ENCODE measurements at regions not wholly inside any gene's neighbourhood (a gene's known extent, or its start where the extent isn't known, plus 50 kb on each side); places are given as distances from the start of the nearest gene placed in this dataset.

DNA sequence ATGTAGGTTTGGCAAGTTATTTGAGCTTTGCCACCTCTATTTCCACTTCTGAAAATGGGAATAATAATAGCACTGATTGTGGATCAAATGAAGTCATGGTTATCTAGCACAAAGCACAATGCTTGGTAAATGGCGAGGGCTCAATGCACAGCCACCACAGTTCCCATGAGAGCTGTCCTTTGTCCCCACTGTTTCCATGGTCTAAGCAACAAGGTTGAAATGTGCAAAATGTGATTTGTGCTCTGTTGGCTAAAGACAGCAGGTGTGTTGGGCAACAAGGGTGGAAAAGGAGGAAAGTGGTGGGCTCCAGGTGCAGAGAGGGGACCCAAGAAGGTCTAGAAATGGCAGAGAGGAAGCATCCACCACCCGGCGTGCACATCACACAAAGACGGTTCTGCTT, 200.5 kb downstream of the TRIM29 start:
- Mint-ChIP-seq H3K27me3 (ENCODE audit: insufficient read depth, low read depth, poor library complexity) (peaks cover 9% of the 10 kb centered on the region), H3K9me3 (no peaks in the 10 kb centered on the region), H3K27ac (no peak overlapping the region), H3K36me3 (ENCODE audit: low read depth) (no peaks in the 10 kb centered on the region), H3K4me3 (no peak overlapping the region), H3K4me1 (peaks cover 37% of the 10 kb centered on the region)
- Histone ChIP-seq H3K79me2 (replicated peaks; ENCODE audit: insufficient read depth) (no peaks in the 10 kb centered on the region), H3F3A (replicated peaks; ENCODE audit: low read depth) (no peaks in the 10 kb centered on the region), H3K27me3 (ENCODE audit: insufficient read depth) (no peaks in the 10 kb centered on the region), H3K4me2 (no peak overlapping the region), H3K9me2 (ENCODE audit: insufficient read depth) (peaks cover 3% of the 10 kb centered on the region), H3K4me1 (ENCODE audit: insufficient read depth) (peaks cover 29% of the 10 kb centered on the region), H3K36me3 (ENCODE audit: insufficient read depth) (no peaks in the 10 kb centered on the region), H3K27ac (ENCODE audit: low read depth) (no peak overlapping the region), H2AFZ (0 out of 2 replicates have a peak overlapping the region, but pooled peaks have one; percentile 2), H3K4me3 (no peak overlapping the region), H4K20me1 (replicated peaks; ENCODE audit: insufficient read depth) (no peaks in the 10 kb centered on the region)
- no peak for ATAC-seq
- DNase-seq (ENCODE audit: low spot score), result no peak
- TF ChIP-seq, protein P1, sequence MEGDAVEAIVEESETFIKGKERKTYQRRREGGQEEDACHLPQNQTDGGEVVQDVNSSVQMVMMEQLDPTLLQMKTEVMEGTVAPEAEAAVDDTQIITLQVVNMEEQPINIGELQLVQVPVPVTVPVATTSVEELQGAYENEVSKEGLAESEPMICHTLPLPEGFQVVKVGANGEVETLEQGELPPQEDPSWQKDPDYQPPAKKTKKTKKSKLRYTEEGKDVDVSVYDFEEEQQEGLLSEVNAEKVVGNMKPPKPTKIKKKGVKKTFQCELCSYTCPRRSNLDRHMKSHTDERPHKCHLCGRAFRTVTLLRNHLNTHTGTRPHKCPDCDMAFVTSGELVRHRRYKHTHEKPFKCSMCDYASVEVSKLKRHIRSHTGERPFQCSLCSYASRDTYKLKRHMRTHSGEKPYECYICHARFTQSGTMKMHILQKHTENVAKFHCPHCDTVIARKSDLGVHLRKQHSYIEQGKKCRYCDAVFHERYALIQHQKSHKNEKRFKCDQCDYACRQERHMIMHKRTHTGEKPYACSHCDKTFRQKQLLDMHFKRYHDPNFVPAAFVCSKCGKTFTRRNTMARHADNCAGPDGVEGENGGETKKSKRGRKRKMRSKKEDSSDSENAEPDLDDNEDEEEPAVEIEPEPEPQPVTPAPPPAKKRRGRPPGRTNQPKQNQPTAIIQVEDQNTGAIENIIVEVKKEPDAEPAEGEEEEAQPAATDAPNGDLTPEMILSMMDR (conservative IDR thresholded peaks at IDR 0.05; ENCODE audit: low read depth in 2 of 2), result no peak
- TF ChIP-seq, protein P2, sequence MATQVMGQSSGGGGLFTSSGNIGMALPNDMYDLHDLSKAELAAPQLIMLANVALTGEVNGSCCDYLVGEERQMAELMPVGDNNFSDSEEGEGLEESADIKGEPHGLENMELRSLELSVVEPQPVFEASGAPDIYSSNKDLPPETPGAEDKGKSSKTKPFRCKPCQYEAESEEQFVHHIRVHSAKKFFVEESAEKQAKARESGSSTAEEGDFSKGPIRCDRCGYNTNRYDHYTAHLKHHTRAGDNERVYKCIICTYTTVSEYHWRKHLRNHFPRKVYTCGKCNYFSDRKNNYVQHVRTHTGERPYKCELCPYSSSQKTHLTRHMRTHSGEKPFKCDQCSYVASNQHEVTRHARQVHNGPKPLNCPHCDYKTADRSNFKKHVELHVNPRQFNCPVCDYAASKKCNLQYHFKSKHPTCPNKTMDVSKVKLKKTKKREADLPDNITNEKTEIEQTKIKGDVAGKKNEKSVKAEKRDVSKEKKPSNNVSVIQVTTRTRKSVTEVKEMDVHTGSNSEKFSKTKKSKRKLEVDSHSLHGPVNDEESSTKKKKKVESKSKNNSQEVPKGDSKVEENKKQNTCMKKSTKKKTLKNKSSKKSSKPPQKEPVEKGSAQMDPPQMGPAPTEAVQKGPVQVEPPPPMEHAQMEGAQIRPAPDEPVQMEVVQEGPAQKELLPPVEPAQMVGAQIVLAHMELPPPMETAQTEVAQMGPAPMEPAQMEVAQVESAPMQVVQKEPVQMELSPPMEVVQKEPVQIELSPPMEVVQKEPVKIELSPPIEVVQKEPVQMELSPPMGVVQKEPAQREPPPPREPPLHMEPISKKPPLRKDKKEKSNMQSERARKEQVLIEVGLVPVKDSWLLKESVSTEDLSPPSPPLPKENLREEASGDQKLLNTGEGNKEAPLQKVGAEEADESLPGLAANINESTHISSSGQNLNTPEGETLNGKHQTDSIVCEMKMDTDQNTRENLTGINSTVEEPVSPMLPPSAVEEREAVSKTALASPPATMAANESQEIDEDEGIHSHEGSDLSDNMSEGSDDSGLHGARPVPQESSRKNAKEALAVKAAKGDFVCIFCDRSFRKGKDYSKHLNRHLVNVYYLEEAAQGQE (IDR thresholded peaks at IDR 0.05; ENCODE audit: unreplicated experiment), result no peak
- TF ChIP-seq JUNB (IDR thresholded peaks at IDR 0.05; ENCODE audit: unreplicated experiment) (no peak), ZNF114 (CRISPR knock-in tag; IDR thresholded peaks at IDR 0.05) (no peak), POLR2AphosphoS5 (IDR thresholded peaks at IDR 0.05; ENCODE audit: low read depth) (no peak), STAT1 (IDR thresholded peaks at IDR 0.05; ENCODE audit: unreplicated experiment) (no peak), NANOG (IDR thresholded peaks at IDR 0.05; ENCODE audit: borderline replicate concordance) (no peak), EZH2phosphoT487 (IDR thresholded peaks at IDR 0.05; ENCODE audit: unreplicated experiment) (no peak)
- TF ChIP-seq, protein P3, sequence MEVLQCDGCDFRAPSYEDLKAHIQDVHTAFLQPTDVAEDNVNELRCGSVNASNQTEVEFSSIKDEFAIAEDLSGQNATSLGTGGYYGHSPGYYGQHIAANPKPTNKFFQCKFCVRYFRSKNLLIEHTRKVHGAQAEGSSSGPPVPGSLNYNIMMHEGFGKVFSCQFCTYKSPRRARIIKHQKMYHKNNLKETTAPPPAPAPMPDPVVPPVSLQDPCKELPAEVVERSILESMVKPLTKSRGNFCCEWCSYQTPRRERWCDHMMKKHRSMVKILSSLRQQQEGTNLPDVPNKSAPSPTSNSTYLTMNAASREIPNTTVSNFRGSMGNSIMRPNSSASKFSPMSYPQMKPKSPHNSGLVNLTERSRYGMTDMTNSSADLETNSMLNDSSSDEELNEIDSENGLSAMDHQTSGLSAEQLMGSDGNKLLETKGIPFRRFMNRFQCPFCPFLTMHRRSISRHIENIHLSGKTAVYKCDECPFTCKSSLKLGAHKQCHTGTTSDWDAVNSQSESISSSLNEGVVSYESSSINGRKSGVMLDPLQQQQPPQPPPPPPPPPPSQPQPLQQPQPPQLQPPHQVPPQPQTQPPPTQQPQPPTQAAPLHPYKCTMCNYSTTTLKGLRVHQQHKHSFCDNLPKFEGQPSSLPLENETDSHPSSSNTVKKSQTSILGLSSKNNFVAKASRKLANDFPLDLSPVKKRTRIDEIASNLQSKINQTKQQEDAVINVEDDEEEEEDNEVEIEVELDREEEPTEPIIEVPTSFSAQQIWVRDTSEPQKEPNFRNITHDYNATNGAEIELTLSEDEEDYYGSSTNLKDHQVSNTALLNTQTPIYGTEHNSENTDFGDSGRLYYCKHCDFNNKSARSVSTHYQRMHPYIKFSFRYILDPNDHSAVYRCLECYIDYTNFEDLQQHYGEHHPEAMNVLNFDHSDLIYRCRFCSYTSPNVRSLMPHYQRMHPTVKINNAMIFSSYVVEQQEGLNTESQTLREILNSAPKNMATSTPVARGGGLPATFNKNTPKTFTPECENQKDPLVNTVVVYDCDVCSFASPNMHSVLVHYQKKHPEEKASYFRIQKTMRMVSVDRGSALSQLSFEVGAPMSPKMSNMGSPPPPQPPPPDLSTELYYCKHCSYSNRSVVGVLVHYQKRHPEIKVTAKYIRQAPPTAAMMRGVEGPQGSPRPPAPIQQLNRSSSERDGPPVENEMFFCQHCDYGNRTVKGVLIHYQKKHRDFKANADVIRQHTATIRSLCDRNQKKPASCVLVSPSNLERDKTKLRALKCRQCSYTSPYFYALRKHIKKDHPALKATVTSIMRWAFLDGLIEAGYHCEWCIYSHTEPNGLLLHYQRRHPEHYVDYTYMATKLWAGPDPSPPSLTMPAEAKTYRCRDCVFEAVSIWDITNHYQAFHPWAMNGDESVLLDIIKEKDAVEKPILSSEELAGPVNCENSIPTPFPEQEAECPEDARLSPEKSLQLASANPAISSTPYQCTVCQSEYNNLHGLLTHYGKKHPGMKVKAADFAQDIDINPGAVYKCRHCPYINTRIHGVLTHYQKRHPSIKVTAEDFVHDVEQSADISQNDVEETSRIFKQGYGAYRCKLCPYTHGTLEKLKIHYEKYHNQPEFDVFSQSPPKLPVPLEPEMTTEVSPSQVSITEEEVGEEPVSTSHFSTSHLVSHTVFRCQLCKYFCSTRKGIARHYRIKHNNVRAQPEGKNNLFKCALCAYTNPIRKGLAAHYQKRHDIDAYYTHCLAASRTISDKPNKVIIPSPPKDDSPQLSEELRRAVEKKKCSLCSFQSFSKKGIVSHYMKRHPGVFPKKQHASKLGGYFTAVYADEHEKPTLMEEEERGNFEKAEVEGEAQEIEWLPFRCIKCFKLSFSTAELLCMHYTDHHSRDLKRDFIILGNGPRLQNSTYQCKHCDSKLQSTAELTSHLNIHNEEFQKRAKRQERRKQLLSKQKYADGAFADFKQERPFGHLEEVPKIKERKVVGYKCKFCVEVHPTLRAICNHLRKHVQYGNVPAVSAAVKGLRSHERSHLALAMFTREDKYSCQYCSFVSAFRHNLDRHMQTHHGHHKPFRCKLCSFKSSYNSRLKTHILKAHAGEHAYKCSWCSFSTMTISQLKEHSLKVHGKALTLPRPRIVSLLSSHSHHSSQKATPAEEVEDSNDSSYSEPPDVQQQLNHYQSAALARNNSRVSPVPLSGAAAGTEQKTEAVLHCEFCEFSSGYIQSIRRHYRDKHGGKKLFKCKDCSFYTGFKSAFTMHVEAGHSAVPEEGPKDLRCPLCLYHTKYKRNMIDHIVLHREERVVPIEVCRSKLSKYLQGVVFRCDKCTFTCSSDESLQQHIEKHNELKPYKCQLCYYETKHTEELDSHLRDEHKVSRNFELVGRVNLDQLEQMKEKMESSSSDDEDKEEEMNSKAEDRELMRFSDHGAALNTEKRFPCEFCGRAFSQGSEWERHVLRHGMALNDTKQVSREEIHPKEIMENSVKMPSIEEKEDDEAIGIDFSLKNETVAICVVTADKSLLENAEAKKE (CRISPR knock-in tag; IDR thresholded peaks at IDR 0.05), result no peak
- TF ChIP-seq, protein P4, sequence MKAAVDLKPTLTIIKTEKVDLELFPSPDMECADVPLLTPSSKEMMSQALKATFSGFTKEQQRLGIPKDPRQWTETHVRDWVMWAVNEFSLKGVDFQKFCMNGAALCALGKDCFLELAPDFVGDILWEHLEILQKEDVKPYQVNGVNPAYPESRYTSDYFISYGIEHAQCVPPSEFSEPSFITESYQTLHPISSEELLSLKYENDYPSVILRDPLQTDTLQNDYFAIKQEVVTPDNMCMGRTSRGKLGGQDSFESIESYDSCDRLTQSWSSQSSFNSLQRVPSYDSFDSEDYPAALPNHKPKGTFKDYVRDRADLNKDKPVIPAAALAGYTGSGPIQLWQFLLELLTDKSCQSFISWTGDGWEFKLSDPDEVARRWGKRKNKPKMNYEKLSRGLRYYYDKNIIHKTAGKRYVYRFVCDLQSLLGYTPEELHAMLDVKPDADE (IDR thresholded peaks at IDR 0.05), result no peak
